HFFc6 (cell line): ENCODE measurements at regions not wholly inside any gene's neighbourhood (a gene's known extent, or its start where the extent isn't known, plus 50 kb on each side); places are given as distances from the start of the nearest gene placed in this dataset.

Source experiments
- DNase-seq: peaks from one replicate; pipeline ENCODE4 v3.0.0-alpha.2; 2018
- H3K27ac Mint-ChIP-seq: 2 replicates; pipeline ENCODE4 v1.8.0; 2020; ENCODE audit warnings: mild to moderate bottlenecking, mixed read lengths
- H3K27me3 Mint-ChIP-seq: 2 replicates; pipeline ENCODE4 v1.8.0; 2021; ENCODE audit warnings: mild to moderate bottlenecking, moderate library complexity, mixed read lengths; ENCODE audit not compliant: insufficient read depth
- H3K36me3 Mint-ChIP-seq: 2 replicates; pipeline ENCODE4 v1.8.0; 2021; ENCODE audit warnings: low read depth, mixed read lengths
- H3K4me1 Mint-ChIP-seq: 2 replicates; pipeline ENCODE4 v1.8.0; 2020; ENCODE audit warnings: low read depth, mixed read lengths
- H3K4me3 Mint-ChIP-seq: 2 replicates; pipeline ENCODE4 v1.8.0; 2020; ENCODE audit warnings: mild to moderate bottlenecking, moderate library complexity, mixed read lengths
- H3K9me3 Mint-ChIP-seq: 2 replicates; pipeline ENCODE4 v1.8.0; 2020; ENCODE audit warnings: mild to moderate bottlenecking, mixed read lengths
- TF ChIP-seq, protein P1 (sequence below): fragments of 200-600 bp; sonication (generic); IDR thresholded peaks from 2 replicates; pipeline ENCODE4 v1.5.0; 2021; ENCODE audit warnings: antibody characterized with exemption, mild to moderate bottlenecking

DNA sequence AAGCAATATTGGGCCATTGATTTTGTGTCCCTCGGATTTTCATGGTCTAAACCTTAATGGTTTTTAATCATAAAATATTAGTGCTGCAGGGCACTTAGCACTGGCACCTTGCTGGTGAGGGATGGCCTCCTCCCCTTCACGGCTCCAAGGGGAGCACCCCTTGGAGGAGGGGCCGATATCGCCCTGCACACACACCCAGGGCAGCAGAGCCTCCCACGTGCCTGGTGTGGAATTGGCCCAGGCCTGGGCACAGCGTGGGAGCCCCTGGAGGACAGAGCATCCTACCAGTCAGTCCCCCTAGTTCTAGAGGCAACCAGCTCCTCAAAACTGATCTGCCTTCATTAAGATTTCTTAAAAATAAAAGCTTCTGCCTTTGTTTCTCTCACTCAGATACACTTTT, 90.7 kb upstream of the CSF3R start:
- Mint-ChIP-seq H3K9me3 (no peaks in the 10 kb centered on the region), H3K4me1 (no peaks in the 10 kb centered on the region), H3K27me3 (peaks cover 23% of the 10 kb centered on the region), H3K4me3 (no peak overlapping the region), H3K36me3 (no peaks in the 10 kb centered on the region), H3K27ac (no peak overlapping the region)
- no peak for DNase-seq
- TF ChIP-seq, protein P1, sequence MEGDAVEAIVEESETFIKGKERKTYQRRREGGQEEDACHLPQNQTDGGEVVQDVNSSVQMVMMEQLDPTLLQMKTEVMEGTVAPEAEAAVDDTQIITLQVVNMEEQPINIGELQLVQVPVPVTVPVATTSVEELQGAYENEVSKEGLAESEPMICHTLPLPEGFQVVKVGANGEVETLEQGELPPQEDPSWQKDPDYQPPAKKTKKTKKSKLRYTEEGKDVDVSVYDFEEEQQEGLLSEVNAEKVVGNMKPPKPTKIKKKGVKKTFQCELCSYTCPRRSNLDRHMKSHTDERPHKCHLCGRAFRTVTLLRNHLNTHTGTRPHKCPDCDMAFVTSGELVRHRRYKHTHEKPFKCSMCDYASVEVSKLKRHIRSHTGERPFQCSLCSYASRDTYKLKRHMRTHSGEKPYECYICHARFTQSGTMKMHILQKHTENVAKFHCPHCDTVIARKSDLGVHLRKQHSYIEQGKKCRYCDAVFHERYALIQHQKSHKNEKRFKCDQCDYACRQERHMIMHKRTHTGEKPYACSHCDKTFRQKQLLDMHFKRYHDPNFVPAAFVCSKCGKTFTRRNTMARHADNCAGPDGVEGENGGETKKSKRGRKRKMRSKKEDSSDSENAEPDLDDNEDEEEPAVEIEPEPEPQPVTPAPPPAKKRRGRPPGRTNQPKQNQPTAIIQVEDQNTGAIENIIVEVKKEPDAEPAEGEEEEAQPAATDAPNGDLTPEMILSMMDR: no peak

DNA sequence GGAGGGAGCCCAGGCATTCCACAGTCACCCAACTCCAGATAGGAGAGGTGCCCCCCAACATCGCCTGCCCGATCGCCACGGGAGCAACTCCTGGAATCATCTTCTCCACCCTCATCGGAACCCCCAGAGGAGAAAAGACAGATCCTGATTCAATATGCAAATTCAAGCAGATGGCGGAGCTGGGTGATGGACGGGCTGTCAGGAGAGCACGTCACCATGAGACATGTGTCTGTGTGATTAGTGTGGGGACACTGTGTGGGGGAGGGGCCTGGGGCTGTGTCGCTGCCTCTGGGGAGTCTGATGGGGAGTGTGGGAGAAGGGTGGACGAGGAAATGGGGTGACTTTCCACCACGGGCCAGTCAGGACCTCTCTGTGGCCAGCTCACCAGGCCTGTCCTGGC, 90.2 kb upstream of the CSF3R start:
- H3K4me1 Mint-ChIP-seq: no peaks in the 10 kb centered on the region
- no peak for DNase-seq
- H3K27ac Mint-ChIP-seq: no peak overlapping the region
- no peaks in the 10 kb centered on the region for H3K36me3 Mint-ChIP-seq
- TF ChIP-seq, protein P1: no peak
- H3K9me3 Mint-ChIP-seq: no peaks in the 10 kb centered on the region
- no peak overlapping the region for H3K4me3 Mint-ChIP-seq
- peaks cover 23% of the 10 kb centered on the region for H3K27me3 Mint-ChIP-seq

DNA sequence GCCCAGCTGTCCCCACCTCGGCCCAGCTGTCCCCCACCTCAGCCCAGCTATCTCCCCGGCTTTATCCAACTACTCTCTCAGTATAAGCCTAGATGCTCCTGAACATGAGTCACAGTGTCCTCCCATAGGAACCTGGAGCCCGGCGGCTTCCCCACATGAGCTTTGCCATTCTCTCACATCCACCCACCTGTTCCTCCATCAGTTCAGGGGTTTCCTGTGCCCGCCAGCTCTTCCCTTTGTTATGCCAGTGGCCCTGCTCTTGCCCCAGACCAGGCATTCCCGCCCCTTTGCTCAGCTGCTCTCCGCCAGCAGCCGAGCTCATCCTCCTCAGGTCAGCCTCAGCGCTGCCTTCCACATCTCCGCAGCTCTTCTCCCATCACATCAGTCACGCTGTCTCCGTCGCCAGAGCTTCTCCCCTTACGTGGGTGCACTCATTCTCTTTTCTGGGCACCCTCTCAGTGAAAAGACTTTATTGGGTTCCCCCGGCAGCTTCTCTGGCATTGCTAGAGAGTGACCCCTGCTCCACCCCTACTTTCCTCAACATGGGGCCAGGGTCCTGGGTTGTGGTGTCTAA, 89.5 kb upstream of the CSF3R start:
- no peak for DNase-seq
- Mint-ChIP-seq H3K4me3 (no peak overlapping the region), H3K4me1 (no peaks in the 10 kb centered on the region), H3K27ac (no peak overlapping the region), H3K27me3 (peaks cover 23% of the 10 kb centered on the region), H3K9me3 (no peaks in the 10 kb centered on the region), H3K36me3 (no peaks in the 10 kb centered on the region)
- TF ChIP-seq, protein P1: no peak

DNA sequence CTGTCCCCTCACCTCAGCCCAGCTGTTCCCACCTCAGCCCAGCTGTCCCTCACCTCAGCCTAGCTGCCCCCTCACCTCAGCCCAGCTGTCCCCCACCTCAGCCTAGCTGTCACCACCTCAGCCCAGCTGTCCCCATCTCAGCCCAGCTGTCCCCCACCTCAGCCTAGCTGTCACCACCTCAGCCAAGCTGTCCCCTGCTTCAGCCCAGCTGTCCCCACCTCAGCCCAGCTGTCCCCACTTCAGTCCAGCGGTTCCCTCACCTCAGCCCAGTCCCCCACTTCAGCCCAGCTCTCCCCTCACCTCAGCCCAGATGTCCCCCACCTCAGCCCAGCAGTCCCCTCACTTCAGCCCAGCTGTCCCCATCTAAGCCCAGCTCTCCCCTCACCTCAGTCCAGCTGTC, 88.4 kb upstream of the CSF3R start:
- TF ChIP-seq, protein P1: no peak
- H3K4me3 Mint-ChIP-seq: no peak overlapping the region
- no peaks in the 10 kb centered on the region for H3K36me3 Mint-ChIP-seq
- H3K9me3 Mint-ChIP-seq: no peaks in the 10 kb centered on the region
- peaks cover 21% of the 10 kb centered on the region for H3K27me3 Mint-ChIP-seq
- H3K27ac Mint-ChIP-seq: no peak overlapping the region
- no peaks in the 10 kb centered on the region for H3K4me1 Mint-ChIP-seq
- no peak for DNase-seq

DNA sequence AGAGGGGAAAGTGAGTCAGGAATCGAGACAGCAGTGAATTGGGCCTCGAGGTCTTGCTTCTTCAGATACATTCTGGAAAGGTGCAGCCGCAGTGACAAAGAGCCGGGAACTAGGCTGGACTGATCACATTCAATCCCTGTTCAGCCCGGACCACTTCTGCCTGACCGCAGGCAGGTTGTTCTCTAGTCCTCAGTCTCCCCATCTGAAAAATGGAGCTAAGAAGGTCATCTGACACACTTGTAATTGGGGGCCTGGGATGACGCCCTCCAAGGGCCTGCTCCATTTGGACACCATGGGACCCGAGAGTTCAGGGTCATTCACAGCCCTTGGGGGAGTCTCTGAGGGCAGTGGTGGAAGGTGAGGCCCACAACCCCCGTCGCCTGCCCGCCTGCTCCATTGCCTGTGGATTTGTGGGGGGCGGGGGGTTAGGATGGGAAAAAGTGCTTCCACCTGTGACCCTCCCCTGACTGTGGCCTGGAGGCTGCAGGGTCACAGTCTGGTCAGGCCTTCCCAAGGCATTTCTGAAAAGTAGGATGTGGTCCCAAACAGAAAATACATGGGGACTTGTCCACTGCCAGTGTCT, 87.9 kb upstream of the CSF3R start:
- no peak for DNase-seq
- Mint-ChIP-seq H3K27ac (no peak overlapping the region), H3K9me3 (no peaks in the 10 kb centered on the region), H3K27me3 (peaks cover 20% of the 10 kb centered on the region), H3K4me3 (no peak overlapping the region), H3K36me3 (no peaks in the 10 kb centered on the region), H3K4me1 (no peaks in the 10 kb centered on the region)
- TF ChIP-seq, protein P1: no peak

DNA sequence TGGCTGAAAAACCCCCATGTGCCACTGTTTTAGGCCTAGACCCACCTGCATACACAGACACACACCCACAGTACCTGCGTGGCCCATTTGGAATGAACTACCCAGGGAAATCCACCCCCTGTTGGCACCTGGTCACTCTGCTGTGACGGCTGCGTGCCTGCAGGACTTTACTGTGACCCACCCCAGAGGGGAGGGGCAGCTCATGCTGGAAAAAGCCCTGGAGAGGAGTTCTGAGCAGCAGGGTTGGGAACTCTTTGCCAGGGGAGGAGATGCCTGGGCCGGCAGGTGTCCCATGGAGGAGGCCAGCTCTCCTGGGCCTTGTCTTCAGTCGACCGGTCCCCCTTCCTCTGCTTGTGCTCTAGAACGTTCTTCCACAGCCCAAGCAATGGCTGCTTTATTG, 87.3 kb upstream of the CSF3R start:
- no peak overlapping the region for H3K27ac Mint-ChIP-seq
- TF ChIP-seq, protein P1: no peak
- no peaks in the 10 kb centered on the region for H3K36me3 Mint-ChIP-seq

More for the DNA sequence above, 87.3 kb upstream of the CSF3R start:
- DNase-seq: no peak
- Mint-ChIP-seq H3K27me3 (peaks cover 20% of the 10 kb centered on the region), H3K4me1 (no peaks in the 10 kb centered on the region), H3K4me3 (no peak overlapping the region), H3K9me3 (no peaks in the 10 kb centered on the region)
